ENCODE measurements at regions not wholly inside any gene's neighbourhood (a gene's known extent, or its start where the extent isn't known, plus 50 kb on each side); places are given as distances from the start of the nearest gene placed in this dataset.
"Not testable (repeated sequence)": the region's sequence is repeated elsewhere in the genome, so short reads cannot be mapped to it uniquely, and the experiment has no call there.

DNA sequence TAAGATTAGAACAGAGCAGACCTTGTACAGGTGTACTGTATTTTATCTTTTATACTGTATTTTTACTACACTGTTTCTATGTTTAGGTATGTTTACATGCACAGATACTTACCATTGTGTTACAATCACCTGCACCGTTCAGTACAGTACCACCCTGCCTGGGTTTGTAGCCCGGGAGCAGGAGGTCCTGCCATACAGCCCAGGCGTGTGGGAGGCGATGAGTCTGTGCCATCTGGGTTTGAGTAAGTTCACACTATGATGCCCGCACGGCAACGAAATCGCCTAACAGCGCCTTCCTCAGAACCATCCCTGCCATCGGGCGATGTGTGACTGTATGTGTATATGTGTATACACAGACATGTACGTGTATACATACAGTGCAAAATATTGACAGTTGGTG, 157.1 kb upstream of the FOXD4L5 start:
- not testable (repeated sequence) for TF ChIP-seq POLR2AphosphoS5 (IDR thresholded peaks at IDR 0.05; ENCODE audit: low read depth); STAT1 (IDR thresholded peaks at IDR 0.05; ENCODE audit: unreplicated experiment); CTCF (conservative IDR thresholded peaks at IDR 0.05; ENCODE audit: low read depth in 2 of 2); EZH2 (IDR thresholded peaks at IDR 0.05; ENCODE audit: low read depth, unreplicated experiment); ZNF331 (CRISPR knock-in tag; IDR thresholded peaks at IDR 0.05; ENCODE audit: low read depth); REST (IDR thresholded peaks at IDR 0.05; ENCODE audit: unreplicated experiment); EZH2phosphoT487 (IDR thresholded peaks at IDR 0.05; ENCODE audit: unreplicated experiment)
- TF ChIP-seq, protein P1, sequence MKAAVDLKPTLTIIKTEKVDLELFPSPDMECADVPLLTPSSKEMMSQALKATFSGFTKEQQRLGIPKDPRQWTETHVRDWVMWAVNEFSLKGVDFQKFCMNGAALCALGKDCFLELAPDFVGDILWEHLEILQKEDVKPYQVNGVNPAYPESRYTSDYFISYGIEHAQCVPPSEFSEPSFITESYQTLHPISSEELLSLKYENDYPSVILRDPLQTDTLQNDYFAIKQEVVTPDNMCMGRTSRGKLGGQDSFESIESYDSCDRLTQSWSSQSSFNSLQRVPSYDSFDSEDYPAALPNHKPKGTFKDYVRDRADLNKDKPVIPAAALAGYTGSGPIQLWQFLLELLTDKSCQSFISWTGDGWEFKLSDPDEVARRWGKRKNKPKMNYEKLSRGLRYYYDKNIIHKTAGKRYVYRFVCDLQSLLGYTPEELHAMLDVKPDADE (IDR thresholded peaks at IDR 0.05) = not testable (repeated sequence)

All from GM23338 (cell line).